Dermis microvascular lymphatic vessel endothelial cell (primary cell): ENCODE measurements at regions not wholly inside any gene's neighbourhood (a gene's known extent, or its start where the extent isn't known, plus 50 kb on each side); places are given as distances from the start of the nearest gene placed in this dataset.

Experiments
- DNase-seq, 2 donors: peaks; one replicate each; pipeline versions ENCODE4 v3.0.0 to v3.0.0-alpha.2; 2010; ENCODE audit warnings: low read depth in 2 of 2

DNA sequence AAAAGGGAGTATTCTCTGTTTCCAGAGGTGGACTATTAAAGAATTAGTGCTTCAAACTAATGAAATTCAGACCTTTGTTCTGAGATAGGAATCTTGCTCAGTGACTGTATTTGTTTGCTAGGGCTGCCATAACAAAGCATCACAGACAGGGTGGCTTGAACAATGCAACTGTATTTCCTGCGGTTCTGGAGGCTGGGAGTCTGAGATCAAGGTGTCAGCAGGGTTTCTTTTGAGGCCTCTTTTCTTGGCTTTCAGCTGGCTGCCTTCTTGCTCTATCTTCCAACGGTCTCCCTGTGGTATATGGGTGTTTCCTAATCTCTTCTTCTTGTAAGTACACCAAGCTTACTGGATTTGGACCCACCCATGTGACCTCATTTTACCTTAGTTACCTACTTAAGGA lies 264.6 kb upstream of the PROX1 start:
- DNase-seq, result no peak

DNA sequence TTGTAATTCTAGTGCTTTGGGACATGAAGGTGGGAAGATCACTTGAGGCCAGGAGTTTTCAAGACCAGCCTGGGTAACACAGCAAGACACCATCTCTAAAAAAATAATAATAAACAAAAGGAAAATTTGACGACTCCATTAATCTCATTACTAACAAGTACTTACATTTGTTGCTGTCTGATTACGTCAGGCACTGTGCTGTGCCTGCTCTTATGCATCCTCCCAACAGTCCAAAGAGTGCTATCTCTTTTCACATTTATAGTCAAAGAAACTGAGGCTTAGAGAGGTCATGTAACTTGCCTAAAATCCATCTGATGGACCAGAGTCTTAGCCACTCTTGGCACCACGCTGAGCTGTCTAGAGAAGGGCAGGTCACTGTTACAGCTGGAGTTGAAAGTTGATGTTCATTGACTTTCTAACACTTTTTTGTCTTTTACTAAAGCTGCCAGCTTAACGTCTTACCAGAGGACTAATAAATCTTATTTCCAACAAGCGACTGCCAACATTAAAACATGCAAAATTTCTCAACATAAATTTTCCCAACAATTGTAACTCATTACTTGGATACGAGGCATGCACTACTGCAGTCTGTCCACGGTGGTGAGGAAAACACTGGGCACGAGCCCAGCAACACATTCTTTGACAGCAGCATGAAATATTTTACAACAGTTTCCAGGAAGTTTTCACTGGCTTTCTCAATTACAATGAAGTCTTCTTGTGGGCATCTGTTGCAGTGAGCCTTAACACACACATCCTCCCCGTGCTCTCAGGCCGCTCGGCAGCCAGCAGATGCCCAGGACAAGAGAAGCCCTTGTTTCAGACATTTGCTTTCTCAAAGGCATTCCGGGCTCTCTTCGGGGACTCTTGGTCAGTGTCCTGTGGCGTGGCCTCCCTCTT lies 262.9 kb upstream of the PROX1 start:
- DNase-seq, result peak; percentile 38 to 55

DNA sequence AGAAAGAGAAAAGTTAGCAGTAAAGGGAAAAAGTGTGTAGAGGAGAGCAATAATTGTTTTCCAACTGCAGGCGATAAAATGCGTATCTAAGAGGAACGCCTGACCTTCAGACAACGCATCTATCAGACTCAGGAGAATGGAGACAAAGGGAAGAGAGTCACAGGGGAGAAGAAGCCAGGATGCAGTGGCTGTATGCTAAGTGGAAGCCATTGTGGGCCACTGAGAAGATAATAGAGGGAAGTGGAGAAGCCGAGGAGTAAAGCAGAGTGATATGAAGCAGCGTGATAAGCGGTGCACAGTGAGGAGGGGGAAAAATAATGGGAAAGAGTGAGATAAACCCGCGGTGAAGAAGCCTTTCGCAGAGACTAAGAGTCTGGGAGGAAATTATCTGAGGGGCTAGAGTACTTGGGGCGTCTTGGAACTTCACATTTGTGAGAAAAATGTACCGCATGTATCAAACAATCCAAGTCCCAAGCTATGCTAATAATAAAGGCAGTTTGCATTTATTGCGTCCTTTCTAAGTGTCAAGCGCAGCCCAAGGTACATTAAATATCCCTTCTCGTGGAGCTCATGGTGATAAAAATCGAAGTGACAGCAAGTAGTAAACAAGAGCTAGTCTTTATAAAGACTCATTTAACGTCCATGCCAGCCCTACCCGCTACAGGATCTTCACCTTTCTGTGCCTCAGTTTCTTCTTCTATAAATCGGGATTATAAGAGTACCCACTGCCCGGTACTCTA lies 259.8 kb upstream of the PROX1 start:
- no peak for DNase-seq

DNA sequence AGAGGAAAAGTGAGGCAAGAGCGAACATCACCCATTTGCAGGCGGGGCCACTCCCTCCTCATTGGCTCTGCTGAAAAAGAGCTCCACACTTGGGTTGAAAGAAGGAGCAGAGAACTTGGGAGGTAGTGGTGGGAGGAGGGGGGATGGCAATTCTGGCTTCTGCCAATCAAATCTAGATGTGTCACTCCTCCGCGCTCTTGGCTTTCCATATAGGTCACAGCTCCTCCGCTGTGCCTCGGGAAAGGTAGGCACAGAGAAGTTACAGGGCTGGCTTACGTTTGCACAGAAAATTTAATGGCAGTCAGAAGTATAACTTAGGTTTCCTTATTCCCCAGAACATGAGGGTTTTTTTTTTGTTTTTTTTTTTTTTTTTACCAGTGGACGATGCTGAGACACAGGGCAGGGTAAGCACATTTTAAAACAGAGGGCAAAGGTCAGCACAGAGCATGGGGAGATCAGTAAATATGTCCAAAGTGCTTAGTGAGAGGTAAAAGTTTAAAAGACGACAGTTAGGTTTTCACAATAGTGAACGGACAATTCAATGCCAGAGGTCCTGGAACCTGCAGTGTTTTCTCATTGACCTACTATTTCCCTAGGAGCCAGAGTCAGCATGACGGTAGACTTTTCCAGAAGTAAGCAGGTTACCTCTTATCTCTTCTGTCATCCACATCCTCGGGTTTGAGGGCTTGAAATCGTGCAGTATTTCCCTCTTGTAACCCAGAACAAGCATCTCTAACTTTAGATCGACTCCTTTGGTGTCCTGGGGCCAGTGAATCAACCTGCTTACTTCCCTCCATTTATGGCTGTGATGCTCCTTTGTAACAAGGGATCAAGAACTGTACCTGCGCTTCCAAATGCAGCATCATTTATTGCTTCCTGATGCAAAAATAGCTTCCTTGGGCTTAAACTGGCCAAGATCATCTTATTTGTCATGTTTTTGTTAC lies 258.9 kb upstream of the PROX1 start:
- DNase-seq, result no peak

DNA sequence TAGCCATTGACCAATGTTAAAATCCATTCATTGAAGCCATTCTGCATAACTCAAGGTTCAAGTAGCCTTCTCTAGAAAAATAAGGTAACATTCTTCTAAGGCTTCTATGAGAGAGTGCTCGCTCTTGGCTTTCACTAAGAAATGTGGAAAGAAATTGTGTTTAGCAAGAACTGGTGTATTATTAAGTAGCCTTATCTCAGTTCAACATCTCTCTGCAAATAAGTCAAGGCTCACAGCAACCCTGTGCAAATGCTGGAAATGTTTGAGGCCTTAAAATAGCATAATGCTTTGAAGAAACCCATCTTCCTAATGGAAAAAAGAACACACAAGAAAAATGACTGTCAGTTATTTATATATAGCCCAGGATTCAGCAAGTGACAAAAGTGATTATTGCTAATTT lies 254.1 kb upstream of the PROX1 start:
- DNase-seq, result no peak

DNA sequence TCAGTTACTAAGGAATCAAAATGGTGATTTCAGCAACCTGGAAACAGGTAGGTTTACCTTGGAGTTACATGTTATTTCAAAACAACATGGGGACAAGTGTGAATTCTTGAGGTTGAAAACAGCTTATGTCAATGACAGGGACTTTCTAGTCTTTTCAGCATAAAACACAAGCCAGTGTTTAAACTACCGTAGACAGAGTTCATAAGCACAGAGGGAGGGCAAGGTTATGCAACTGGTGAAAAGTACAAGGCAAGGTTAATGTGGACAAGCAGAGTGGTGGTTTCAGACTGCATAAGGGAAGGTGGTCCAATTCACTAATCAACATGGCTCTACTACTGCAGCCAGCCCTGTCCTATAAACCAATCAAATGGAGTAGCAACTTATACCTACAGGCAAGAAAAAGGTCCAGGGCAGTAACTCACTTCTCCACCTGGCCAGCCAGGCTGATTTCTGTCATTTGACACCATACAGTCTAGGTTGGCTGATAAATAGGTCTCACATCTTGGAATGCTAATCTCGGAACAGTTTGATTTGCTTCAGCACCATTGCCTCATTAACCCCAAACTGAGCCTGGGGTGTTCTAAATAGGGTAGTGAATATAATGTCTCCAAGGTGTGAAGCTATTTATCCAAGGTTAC lies 250.3 kb upstream of the PROX1 start:
- DNase-seq, result no peak

DNA sequence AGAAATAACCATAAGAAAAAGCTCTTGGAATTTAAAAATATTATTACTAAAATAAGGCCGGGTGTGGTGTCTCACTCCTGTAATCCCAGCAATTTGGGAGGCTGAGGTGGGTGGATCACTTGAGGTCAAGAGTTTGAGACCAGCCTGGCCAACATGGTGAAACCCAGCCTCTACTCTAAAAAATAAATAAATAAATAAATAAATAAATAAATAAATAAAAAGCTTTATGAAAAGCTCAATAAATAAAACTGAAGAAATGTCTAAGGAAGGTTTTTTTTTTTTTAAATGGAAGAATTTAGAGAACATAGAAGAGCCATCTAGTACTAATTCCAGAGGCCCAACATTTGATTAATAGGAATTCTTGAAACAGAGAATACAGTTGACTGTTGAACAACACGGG lies 249.1 kb upstream of the PROX1 start:
- DNase-seq, result no peak

DNA sequence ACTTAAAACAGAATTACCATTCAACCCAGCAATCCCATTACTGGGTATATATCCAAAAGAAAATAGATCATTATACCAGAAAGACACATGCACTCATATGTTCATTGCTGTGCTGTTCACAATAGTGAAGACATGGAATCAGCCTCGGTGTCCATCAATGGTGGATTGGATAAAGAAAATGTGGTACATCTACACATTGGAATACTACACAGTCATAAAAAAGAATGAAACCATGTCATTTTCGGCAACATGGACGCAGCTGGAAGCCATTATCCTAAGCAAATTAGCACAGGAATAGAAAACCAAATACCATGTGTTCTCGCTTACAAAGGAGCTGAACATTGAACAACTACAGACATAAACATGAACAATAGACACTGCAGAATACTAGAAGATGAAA lies 244.8 kb upstream of the PROX1 start:
- DNase-seq, result no peak

DNA sequence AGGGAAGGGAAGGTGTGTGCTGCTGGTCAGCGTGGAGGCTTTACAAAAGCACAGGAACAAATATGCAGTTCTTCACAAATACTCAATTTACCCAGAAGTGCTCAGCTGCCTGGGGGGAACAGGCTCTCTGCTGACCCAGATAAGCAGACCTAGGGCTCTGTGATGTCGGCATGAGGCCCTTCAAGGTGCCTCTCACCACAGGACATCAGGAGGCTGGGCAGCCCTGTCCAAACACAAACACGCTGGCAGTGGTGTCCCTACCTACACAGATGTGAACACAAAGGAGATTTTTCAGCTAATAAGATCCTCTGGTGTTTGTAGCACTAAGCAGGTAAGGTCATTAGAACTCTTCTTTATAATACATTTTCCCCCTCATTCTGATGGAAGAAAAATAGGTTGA lies 243.0 kb upstream of the PROX1 start:
- no peak for DNase-seq

DNA sequence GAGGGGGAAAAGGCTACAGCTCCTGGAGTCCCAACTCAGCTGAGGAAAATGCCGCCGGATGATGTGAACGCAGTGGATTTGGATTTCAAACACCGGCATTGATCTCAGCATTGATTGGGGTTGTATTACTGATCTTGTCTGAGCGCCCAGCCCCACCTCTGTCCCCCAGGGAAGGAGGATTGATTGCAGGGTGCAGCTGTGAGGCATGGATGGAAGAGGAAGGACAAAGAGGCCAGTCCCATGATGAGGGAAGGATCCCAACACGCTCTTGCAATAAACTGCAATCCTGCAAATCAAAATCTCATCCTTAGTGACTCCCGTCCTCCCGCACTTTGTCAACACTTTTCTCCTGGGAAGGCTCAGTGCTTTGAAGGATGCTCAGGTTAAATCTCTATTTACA lies 242.3 kb upstream of the PROX1 start:
- no peak for DNase-seq

DNA sequence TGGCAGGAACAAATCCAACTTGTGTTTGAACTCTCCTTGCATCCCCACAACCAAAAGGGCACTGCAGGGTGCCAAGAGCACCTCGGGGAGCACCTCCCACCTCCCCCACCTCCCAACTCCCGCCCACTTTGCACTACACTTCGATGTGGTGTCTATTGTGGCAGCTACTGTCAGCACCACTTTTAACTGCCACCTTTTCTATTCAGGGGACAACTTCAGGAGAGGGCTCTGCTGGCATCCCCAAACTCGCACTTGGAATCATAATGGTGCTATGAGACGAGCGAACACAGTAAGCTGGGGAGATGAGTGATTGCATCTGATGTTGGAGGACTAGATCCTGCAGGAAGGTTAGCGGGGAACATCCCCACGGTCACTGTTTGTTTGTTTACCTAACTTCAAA lies 238.2 kb upstream of the PROX1 start:
- DNase-seq, result no peak

DNA sequence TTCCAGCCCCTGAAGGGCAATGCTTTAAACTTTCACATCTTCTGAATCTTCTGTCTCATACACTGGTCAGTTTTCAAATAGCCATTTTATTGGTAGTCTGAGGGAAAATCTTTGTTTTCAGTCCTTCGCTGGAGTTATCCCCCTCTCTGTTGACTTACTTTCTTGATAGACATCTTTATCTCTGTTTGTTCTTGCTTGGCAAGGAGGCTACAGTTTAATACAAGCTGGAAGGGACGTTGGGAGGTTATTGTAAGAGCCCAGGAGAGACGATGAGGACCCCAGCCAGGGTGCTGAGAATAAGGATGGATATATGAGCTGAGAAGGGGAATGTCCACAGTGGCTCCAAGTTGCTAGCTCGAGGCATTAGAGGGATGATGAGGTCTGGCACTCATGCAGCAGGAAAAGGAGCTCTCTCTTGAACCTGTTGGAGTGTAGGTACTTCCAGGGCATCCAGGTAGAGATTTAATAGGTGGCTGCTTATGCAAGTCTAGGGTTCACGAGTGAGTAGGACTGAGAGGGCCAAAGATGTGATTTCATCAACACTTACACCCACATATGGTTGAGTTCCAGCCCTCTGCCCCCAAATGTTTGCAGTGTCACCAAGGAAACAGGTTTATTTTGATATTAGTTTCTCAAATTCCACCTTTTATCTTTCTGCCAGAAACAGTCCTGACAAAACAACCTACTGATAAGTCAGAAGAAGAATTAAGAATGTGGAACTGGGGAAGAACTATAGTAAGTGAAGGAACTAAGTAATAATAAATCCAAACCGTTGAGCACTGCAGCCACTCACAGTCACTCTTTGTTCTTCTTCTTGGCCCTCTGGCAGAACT lies 237.3 kb upstream of the PROX1 start:
- DNase-seq, result no peak

DNA sequence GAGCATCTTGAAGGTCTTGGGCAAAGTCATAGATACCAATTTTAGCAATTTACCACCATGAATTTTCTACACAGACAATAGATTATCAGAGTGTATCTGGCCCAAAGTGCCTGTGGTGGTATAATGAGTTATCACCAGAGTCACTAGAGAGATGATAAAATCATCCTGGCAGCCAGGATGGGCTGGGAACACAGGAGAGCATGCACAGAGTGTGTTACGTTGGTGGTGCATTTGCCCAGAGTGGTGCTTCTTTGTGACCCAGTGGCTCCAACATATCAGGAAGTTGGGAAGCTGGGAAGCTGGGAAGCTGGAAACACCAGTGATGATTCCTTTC lies 236.7 kb upstream of the PROX1 start:
- DNase-seq, result no peak

DNA sequence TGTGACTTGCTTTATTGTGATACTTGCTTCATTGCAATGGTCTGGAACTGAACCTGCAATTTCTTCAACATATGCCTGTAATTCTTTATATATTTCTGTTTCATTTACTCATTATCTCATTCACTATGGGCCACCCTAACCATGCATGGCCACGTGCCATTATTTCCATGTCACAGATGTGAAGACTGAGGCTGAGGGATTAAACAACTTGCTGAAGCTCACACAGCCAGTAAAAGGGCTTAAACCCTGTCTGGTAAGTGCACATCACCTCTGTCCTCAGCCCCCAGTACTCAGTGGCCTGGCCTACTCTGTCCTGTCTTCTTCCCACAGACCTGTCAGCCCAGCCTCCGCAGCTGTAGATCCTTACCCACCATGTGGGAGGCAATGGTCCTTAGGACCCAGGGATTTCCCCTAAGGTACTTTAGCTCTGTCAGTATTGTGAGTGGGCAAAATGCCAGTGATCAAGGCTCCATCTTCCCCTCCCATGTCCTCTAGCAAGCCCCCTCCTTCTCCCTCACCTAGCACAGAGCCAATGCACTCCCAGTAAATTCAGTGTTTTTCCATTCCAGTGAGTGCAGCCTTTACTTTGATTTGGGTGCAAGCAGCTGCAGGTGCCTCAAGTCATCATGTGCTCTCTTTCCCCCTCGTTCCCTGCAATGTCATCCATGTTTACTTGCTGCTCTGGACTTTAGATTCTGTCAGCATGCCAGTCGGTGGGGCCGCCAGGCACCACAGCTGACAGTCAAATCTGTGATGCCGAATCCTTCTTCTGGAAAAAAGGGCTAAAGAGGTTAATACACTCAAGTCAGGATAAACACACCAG lies 228.2 kb upstream of the PROX1 start:
- no peak for DNase-seq

DNA sequence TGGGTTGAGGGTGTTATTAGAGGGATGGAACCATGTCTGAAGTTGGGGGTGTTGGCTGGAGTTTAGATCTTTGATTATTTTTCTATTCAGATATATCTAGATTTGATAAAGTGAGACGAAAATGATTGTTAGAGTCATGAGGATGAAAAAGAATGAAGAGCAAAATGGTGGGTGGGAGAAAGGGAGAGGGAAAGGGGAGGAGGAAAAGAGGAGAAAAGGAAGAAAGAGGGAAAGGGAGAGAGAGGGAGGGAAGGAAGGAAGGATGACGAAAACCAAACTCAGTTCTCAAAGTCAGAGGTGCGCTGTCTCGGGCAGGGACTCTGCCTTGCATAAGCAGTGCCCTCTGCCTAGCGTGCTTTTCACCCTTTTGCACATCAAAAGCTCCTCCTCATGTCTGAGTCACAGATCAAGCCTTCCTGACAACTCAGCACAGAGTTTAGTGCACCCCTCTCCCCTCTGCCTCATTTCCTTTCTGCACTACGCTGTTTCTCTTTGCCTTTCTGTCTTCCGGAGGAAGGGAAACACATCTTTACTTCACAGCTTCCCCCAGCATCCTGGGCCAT lies 225.8 kb upstream of the PROX1 start:
- peak in 1 of 2 donors; percentile 45 for DNase-seq

DNA sequence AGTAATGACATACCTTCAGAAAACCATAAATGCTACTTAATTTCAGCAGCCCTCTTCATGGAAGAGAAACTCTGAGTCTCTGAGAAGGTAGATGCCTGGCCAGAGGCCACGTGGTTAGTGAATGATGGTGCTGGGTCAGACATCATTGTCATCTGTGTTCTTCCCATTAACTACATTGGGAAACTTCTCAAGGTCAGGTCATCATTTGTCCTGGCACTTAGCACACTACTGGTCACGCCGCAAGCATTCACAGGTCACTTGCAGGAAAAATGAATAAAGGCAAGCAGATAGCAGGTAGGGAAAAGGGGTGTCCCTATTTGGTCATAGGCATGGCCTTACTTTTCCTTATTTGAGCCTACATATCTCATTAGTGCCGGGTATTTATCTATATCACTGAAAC lies 220.1 kb upstream of the PROX1 start:
- DNase-seq, result no peak

DNA sequence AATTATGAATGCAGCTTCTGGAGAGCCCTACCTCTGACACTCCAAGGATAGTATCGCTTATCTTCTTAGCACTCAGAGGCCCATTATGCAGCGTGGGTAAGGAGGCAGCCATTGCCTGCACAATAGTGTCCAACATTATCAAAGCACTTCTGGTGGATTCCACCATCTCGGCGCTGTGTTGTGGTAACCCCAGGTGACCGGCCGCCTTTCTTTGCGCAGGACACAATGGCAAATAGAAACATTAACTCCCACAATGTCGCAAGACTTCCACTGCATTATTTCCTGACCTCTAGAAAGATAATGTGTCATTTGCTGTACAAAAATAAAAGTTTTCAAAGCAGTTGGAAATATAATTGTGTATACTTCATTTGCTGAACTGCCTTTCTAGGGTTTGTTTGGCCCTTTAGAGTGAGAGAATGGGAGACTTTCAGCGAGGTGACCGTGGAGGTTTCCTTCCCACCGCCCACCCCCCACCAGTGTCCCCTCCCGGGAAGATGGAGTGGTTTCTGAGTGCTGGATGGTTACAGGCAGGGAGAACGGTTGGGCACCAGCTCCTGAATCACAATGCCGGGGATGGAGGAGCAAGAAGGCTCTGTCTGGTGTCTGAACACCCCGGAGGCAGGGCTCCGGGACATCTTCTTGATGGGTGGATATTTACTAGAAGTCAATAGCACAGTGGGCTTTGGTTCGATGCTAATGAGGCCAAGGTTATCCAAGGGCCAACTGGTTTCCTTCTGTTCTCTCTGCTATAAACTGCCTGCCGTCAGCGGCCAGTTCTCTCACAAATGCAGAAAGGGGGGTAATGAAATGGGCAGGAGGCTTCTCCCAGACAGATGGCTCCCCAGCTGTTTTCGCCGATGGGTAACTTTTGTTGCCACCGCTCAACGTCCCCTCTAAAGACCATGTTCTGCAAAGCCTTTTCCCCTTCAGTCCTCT lies 215.4 kb upstream of the PROX1 start:
- DNase-seq, result no peak

DNA sequence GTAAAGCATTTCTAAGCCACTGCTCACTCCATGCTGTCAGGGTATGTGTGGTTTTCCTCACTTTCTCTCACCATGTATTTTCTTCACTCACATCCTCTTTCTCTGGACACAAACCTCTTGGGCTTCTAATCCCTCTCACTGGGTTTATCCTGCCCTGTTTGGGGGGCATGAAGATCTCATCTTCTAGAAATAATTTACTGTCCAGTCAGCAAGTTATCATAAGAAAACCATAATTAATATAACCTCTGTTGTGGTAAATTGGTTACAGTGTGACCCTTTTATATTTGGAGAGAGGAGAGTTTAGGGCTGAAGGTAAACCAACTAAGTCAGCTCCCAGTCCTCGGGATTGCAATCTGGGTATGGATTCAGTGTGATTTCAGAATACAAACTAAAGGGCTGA lies 213.8 kb upstream of the PROX1 start:
- no peak for DNase-seq
